HG02884 (cell line): ENCODE measurements at regions not wholly inside any gene's neighbourhood (a gene's known extent, or its start where the extent isn't known, plus 50 kb on each side); places are given as distances from the start of the nearest gene placed in this dataset.

Experiments used
- ATAC-seq: cut with Tn5 transposase; IDR thresholded peaks from one replicate; pipeline ENCODE4 v1.9.1; 2021; ENCODE audit warnings: mild to moderate bottlenecking, moderate library complexity; ENCODE audit not compliant: unreplicated experiment

DNA sequence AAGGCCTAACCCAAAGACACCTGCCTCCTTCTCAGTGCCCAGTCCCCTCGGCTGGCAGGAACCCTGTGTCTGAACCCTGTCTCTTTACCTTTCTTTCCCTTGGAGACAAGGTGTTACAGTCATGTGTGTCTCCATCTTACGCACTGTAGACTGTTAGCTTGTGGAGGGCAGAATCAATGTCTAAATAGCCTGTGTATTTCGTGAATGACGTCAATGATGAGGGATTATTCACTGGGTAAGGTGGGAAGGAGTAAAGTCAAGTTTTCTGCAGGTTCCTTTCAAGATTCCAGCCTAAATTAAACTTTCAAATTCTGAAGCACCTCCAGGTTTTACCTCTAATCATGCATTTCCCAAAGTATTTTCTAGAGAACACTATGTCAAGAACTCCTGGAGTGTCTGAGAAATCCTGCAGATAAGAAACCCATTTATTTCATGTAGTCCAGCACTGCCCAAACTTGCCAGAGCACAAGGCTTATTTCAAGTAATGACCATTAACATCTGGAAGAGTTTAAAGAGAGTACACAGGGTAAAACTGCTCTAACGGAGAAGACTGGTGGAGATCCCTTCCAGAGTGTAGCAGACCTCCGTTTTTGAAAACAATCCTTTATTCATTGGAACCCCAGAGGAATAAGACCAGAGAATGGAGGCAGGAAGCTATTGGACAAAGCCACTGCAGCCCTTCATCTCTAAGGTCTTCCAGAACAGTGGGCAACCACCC is 72.8 kb downstream of the KCNF1 start:
- no peak for ATAC-seq

DNA sequence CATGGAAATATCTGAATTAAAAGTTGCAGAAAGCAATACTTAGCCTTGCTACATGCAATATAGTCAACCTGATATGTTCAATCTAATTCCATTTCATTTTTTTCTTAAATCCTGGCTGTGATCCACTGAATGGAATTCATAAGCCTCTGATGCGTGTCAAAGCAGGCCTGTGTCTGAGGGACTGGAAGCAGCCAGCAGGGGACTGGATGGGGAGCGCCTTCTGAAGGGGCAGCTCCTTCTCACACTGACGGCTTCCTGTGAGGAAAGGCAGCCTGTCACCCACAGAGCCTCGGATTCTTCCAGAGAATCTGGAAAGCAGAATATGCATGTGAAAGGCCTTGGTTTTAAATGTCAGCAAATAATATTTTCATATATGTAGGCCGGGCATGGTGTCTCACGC is 73.5 kb downstream of the KCNF1 start:
- ATAC-seq: no peak

GRCh38 chr2:10985901-10986535 is 74.3 kb downstream of the KCNF1 start:
- ATAC-seq: no peak

DNA sequence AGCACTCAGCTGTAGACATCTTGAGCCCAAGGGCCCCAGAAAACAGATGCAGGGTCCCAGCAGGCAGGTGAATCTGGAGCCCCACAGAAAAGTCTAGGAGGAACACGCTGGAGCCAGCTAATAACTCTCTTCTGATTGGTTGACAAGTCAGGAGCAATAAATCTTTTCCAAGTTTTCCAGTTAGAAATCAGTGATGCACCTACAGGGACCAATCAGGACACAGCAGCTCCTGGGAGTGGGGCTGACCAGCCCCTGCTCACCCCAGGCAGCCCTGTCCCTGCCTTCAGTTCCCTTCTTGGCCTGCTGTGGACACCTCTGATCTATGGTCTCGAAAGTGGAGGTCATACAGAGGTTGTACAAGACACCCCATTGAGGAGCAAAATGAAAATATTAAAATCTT is 75.7 kb downstream of the KCNF1 start:
- no peak for ATAC-seq

DNA sequence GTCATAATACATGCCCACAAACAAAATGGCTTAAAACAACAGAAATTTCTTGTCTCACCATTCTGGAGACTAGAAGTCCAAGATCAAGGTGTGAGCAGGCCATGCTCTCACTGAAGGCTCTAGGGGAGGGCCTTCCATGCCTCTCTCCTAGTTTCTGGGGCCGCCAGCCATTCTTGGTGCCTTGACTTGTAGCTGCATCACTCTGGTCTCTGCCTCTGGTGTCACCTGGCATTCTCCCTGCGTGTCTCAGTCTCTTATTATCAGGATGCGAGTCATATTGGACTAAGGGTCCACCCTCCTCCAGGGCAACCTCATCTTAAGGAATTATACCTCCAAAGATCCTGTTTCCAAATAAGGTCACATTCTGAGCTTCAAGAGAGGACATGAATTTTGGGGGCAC is 76.1 kb downstream of the KCNF1 start:
- no peak for ATAC-seq

DNA sequence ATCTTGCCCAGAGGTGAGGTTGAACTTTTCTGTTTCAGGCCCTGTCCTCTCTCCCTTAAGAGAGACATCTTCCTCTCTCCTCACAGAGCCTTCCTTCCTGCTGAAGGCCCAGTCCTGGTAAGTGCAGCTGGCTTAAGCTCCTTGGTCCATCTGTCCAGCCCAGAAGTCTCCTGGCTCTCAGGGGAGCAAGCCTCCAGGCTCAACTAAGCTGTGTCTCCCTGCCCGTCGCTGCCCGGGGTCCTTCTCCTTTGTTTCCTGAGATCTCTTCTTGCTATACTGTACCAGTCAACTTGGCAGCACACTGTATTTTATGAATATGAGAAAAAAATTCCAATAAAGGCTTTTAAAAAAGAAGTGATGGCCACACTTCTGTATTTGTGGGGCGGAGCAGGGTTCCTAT is 77.4 kb downstream of the KCNF1 start:
- ATAC-seq: no peak

- no peak for ATAC-seq
Measured at GRCh38 chr2:10989782-10990181, 78.0 kb downstream of the KCNF1 start.

GRCh38 chr2:10990561-10991111 is 78.9 kb downstream of the KCNF1 start:
- ATAC-seq: no peak

DNA sequence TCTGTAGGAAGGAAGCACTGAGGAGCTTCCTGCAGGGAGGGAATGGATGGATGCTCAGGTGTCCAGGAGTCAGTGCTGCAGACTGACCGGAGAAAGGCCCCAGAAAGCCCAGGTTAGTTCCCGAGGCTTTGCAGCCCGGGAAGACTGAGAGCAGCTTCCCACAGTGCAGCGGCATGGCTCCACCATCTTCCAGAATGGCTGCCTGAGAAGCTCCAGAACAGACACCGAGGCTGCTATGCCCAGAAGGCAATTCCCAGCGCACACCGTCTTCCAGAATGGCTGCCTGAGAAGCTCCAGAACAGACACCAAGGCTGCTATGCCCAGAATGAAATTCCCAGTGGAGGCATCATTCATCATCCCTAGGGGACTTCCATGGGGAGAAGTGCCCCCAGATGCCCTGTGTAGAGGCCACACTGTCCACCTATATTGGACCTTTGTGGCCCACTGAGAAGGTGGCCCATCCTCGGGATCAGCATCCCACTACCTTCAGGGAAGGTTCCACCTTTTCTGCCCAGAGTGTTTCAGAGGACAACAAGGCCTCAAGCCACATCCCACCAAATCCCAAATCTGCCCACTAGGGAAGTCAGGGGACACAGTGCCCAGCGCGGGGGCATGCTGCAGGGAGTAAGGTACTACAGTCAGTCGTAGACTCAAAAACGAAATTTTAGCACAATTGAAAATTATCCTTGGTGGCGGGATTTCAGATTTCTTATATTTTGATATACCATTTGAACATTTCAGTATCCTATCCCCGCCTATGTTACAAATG is 80.5 kb downstream of the KCNF1 start:
- ATAC-seq: no peak

GRCh38 chr2:10993001-10993481 is 81.3 kb downstream of the KCNF1 start:
- no peak for ATAC-seq

DNA sequence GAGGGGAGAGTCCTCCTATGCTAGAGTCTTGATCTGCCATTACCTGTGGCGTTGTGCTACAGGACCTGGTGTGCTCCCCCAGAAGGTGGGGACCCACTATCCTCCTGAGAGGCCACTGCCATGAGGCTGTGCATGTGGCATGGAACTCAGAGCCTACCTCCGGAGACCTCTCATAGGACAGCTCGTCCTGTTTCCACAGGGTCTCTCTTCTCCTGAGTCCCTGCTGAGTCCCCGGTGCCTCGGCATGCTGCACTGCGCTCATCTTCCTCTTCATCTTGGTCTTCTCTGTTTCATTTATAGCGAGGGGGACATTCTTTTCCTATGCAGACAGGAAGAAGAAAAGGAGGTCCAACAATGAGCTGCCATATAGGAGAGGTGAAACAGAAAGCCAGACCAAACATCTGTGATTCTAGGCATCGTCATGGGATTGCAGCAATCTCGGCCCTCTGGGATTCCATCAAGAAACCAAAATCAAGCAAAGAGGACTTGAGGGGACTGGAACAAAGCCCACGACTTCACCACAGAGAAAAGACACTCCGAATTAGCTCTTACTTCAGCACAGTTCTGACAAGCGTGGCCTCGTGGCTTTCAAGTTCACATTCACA is 83.7 kb downstream of the KCNF1 start:
- no peak for ATAC-seq

- ATAC-seq: no peak
Measured at GRCh38 chr2:11004199-11004598, 92.5 kb downstream of the KCNF1 start.

DNA sequence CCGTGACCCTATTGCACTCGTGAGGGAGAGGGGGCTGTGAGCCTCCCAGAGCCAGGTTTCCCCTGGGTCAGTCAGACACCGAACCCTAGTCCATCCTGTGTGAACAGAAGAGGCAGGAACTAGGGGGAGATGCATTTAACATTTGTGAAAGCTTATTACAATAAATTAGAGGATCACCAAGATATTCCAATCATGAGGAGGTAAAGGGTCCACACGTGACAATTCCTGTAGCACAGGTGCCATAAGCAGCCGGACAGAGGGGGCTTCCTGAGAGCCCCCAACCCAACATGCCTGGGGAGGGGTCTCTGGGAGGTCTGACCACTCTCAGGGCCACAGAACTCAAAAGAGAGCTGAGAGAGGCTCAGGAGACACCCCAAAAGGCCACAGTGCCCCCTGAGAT is 93.3 kb downstream of the KCNF1 start:
- ATAC-seq: no peak

DNA sequence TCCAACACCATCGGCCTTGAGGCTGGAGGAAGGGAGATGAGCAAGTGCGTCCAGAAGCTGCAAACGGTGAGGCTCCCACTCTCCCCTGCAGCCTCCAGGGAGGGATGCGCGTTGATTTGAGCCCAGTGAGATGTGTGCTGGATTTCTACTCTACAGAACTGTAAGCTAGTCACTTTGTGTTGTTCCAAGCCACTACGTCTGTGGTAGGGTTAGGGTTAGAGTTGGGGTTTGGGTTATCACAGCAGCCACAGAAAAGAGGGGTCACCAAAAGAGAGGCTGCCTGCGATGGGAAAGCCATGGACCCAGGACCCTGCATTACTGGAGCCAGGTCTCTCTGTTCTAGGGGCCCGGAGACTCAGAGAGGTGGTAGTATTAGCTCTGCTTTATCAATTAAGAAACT is 94.5 kb downstream of the KCNF1 start:
- no peak for ATAC-seq

DNA sequence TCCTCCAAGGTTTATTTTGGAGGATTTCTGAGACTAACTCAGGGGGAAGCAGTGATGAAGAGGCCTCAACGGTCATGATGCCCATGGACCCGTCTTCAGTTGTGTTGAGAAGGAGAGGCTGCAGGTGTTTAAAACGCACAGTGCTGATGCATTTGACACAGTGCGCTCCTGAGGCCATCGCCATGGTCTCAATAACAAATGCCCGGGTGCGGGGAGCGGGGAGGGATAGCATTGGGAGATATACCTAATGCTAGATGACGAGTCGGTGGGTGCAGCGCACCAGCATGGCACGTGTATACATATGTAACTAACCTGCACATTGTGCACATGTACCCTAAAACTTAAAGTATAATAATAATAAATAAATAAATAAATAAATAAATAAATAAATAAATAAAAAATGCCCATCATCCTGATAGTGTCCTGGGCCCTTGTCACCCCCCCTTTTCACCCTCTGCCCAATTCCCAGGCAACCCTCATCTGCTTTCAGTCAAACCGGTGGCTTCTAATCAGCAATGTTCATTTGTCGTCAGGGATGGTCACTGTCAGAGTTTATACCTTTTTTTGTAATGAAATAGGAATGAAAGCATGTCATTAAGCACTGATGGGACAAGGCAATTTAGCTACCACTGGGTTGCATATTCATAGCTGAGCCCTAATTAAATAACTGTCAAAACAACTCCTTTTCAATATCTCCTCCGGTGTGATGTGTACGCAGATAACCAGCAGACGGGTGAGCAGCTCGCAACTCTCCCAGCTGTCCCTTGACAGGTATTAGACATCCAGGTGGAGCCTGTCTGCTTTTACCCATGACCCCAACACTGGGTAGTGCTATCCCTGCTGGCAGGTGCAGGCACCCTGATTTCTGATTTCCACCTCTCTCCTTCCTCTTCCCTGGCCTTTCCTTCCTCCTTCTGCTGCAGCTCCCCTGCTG is 95.9 kb downstream of the KCNF1 start:
- ATAC-seq: no peak

GRCh38 chr2:11008773-11009172 is 97.0 kb downstream of the KCNF1 start:
- ATAC-seq: no peak

GRCh38 chr2:11009176-11009575 is 97.4 kb downstream of the KCNF1 start:
- ATAC-seq: no peak

DNA sequence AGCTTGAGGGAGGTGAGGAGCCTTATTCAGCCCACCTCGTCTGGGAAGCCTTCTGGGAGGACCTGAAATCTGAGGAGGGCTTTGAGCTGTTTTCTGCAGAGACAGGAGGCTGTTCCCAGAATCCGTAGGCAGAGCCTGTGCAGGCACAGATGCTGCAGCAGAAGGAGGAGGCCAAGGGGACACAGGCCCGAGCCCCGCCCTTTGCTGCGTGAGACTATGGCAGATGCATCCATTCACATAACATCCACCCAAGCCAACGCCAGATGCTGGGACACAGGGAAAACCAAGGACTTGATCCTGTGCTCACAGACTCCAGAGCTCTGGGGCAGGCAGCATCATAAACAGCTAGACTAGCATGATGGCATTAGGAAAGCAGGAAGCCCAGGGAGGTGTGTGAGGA is 98.2 kb downstream of the KCNF1 start:
- no peak for ATAC-seq

DNA sequence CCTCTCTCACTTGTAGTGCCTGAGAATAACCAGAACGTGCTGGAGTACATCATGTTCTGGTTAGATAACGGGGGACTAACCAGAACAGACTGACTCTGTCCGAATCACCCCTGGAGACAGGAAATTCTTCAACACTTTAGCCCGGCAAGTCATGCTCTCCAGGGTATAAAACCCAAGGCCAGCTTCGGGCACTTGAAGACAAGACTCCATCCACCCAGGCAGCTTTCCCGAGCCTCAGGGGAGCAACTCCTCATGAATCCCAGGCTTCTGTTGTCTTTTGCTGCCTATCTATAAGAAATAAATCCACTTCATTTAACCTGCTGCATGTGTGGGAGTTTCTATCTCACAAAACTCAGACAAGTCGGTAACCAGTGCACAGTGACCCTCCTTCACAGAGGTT is 99.6 kb downstream of the KCNF1 start:
- no peak for ATAC-seq

- no peak for ATAC-seq
Measured at GRCh38 chr2:11012131-11012693, 100.5 kb downstream of the KCNF1 start.
